Osteocyte (in vitro differentiated cells): ENCODE measurements at regions not wholly inside any gene's neighbourhood (a gene's known extent, or its start where the extent isn't known, plus 50 kb on each side); places are given as distances from the start of the nearest gene placed in this dataset.

Experiments
- DNase-seq: peaks from one replicate; pipeline ENCODE4 v3.0.0; 2021; ENCODE audit warnings: mixed read lengths; ENCODE audit not compliant: unreplicated experiment; ENCODE audit errors: extremely low spot score
- H3K27ac Mint-ChIP-seq: one replicate; pipeline ENCODE4 v1.8.0; 2021; ENCODE audit warnings: mild to moderate bottlenecking, mixed read lengths; ENCODE audit not compliant: unreplicated experiment
- H3K27me3 Mint-ChIP-seq: one replicate; pipeline ENCODE4 v1.8.0; 2021; ENCODE audit warnings: mixed read lengths; ENCODE audit not compliant: unreplicated experiment
- H3K36me3 Mint-ChIP-seq: one replicate; pipeline ENCODE4 v1.8.0; 2021; ENCODE audit warnings: mixed read lengths; ENCODE audit not compliant: unreplicated experiment
- H3K4me1 Mint-ChIP-seq: one replicate; pipeline ENCODE4 v1.8.0; 2021; ENCODE audit warnings: mixed read lengths; ENCODE audit not compliant: unreplicated experiment
- H3K4me3 Mint-ChIP-seq: one replicate; pipeline ENCODE4 v1.8.0; 2021; ENCODE audit warnings: mild to moderate bottlenecking, moderate library complexity, mixed read lengths; ENCODE audit not compliant: unreplicated experiment
- H3K9me3 Mint-ChIP-seq: one replicate; pipeline ENCODE4 v1.8.0; 2021; ENCODE audit warnings: mixed read lengths; ENCODE audit not compliant: unreplicated experiment
- CTCF ChIP-seq: fragments of 200-600 bp; sonication (generic); IDR thresholded peaks from 2 replicates; pipeline ENCODE4 v1.5.0; 2021; ENCODE audit warnings: antibody characterized with exemption, mild to moderate bottlenecking, moderate library complexity

GRCh38 chr13:34667286-34668218 is 274.5 kb upstream of the NBEA start:
- Mint-ChIP-seq H3K27ac (no peak overlapping the region), H3K27me3 (peaks cover 2% of the 10 kb centered on the region), H3K4me1 (no peaks in the 10 kb centered on the region), H3K9me3 (peaks cover 2% of the 10 kb centered on the region), H3K4me3 (no peak overlapping the region), H3K36me3 (no peaks in the 10 kb centered on the region)
- no peak for DNase-seq
- no peak for TF ChIP-seq CTCF

GRCh38 chr13:34671137-34671536 is 270.9 kb upstream of the NBEA start:
- Mint-ChIP-seq H3K4me1 (no peaks in the 10 kb centered on the region), H3K27ac (no peak overlapping the region), H3K36me3 (no peaks in the 10 kb centered on the region), H3K27me3 (peaks cover 2% of the 10 kb centered on the region), H3K9me3 (no peaks in the 10 kb centered on the region), H3K4me3 (no peak overlapping the region)
- no peak for TF ChIP-seq CTCF
- no peak for DNase-seq

- Mint-ChIP-seq H3K27ac (no peak overlapping the region), H3K36me3 (no peaks in the 10 kb centered on the region), H3K27me3 (no peaks in the 10 kb centered on the region), H3K4me1 (no peaks in the 10 kb centered on the region), H3K4me3 (no peak overlapping the region), H3K9me3 (no peaks in the 10 kb centered on the region)
- no peak for DNase-seq
- no peak for TF ChIP-seq CTCF
These were observed 269.4 kb upstream of the NBEA start for GRCh38 chr13:34672631-34673030.

GRCh38 chr13:34675626-34676025 is 266.4 kb upstream of the NBEA start:
- Mint-ChIP-seq H3K36me3 (no peaks in the 10 kb centered on the region), H3K27me3 (no peaks in the 10 kb centered on the region), H3K27ac (no peak overlapping the region), H3K4me1 (peaks cover 3% of the 10 kb centered on the region), H3K4me3 (no peak overlapping the region), H3K9me3 (no peaks in the 10 kb centered on the region)
- DNase-seq = no peak
- TF ChIP-seq CTCF = no peak

- Mint-ChIP-seq H3K9me3 (no peaks in the 10 kb centered on the region), H3K27me3 (no peaks in the 10 kb centered on the region), H3K36me3 (no peaks in the 10 kb centered on the region), H3K27ac (no peak overlapping the region), H3K4me3 (no peak overlapping the region), H3K4me1 (peaks cover 3% of the 10 kb centered on the region)
- DNase-seq = no peak
- TF ChIP-seq CTCF = no peak
These were observed 263.9 kb upstream of the NBEA start for GRCh38 chr13:34678154-34678553.
